Neural cell (in vitro differentiated cells): ENCODE measurements at regions not wholly inside any gene's neighbourhood (a gene's known extent, or its start where the extent isn't known, plus 50 kb on each side); places are given as distances from the start of the nearest gene placed in this dataset.

ENCODE experiments used
- CTCF ChIP-seq: fragments of 450-650 bp; IDR thresholded peaks from 2 replicates; pipeline ENCODE4 v1.5.1; 2014; ENCODE audit warnings: antibody characterized with exemption, mild to moderate bottlenecking, moderate library complexity; ENCODE audit not compliant: poor library complexity, severe bottlenecking
- MXI1 ChIP-seq: fragments of 450-650 bp; conservative IDR thresholded peaks from 2 replicates; pipeline ENCODE4 v1.6.1; 2014; ENCODE audit warnings: antibody characterized with exemption, mild to moderate bottlenecking; ENCODE audit not compliant: poor library complexity, severe bottlenecking
- POLR2AphosphoS5 ChIP-seq: IDR thresholded peaks from 2 replicates; pipeline ENCODE4 v1.6.1; 2012
- TAF1 ChIP-seq: IDR thresholded peaks from 2 replicates; pipeline ENCODE4 v1.6.1; 2012; ENCODE audit warnings: low read depth

GRCh38 chr1:57620605-57621004 is 196.7 kb upstream of the DAB1 start:
- TF ChIP-seq MXI1 (no peak), TAF1 (no peak), CTCF (no peak), POLR2AphosphoS5 (no peak)
